Activated CD4-positive, alpha-beta memory T cell treated with anti-CD3 and anti-CD28 coated beads for 36 hours (primary cell): ENCODE measurements at regions not wholly inside any gene's neighbourhood (a gene's known extent, or its start where the extent isn't known, plus 50 kb on each side); places are given as distances from the start of the nearest gene placed in this dataset.

ENCODE experiments used
- CTCF ChIA-PET: fragments of 350-600 bp; sonication (Branson Sonifier 250); formaldehyde crosslinking; loops from one replicate; lab custom pipeline; 2021; ENCODE audit warnings: antibody characterized with exemption, inconsistent platforms; lab: Charles Lee
- POLR2A ChIA-PET: fragments of 350-600 bp; sonication (Branson Sonifier 250); formaldehyde crosslinking; loops from one replicate; lab custom pipeline; 2021; ENCODE audit warnings: antibody characterized with exemption; lab: Charles Lee
- DNase-seq: peaks from one replicate; pipeline ENCODE4 v3.0.0-alpha.2; 2020
- H3K27ac Mint-ChIP-seq: one replicate; pipeline ENCODE4 v1.8.0; 2021; ENCODE audit warnings: mixed read lengths
- H3K27me3 Mint-ChIP-seq: one replicate; pipeline ENCODE4 v1.8.0; 2021; ENCODE audit warnings: mixed read lengths
- H3K36me3 Mint-ChIP-seq: one replicate; pipeline ENCODE4 v1.8.0; 2021; ENCODE audit warnings: mixed read lengths
- H3K4me1 Mint-ChIP-seq: one replicate; pipeline ENCODE4 v1.8.0; 2021; ENCODE audit warnings: low read depth, mixed read lengths
- H3K4me3 Mint-ChIP-seq: one replicate; pipeline ENCODE4 v1.8.0; 2021; ENCODE audit warnings: mild to moderate bottlenecking, mixed read lengths
- H3K9me3 Mint-ChIP-seq: one replicate; pipeline ENCODE4 v1.8.0; 2021; ENCODE audit warnings: mixed read lengths
- intact Hi-C: fragments of 100-400 bp; cut with micrococcal nuclease; formaldehyde crosslinking; loops from one replicate; pipeline ENCODE4 v1.15.1; 2023

DNA sequence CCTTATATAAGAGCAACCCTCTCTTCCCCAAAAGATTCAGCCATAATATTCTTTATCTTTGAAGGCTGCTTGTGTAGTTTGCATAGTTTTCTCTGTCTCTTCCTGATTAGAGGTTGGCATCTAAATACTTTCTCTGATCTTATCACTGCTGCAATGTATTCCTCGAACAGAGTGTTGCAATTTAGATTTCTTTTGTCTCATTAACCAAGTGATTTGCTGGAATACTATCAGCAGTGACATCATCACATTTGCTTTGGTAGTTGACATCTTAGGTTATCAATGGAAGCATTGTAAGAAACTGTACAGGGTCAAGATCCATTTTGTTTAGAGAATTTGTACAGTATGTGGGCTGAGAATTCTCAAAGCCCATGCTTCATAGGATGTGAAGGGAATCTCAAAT, 72.0 kb upstream of the NEUROD1 start:
- CTCF ChIA-PET = no interaction called here
- Mint-ChIP-seq H3K4me1 (no peaks in the 10 kb centered on the region), H3K4me3 (no peak overlapping the region), H3K27ac (no peak overlapping the region), H3K27me3 (peaks cover 38% of the 10 kb centered on the region), H3K9me3 (no peaks in the 10 kb centered on the region), H3K36me3 (no peaks in the 10 kb centered on the region)
- no peak for DNase-seq
- intact Hi-C loops = no loop called here
- POLR2A ChIA-PET = no interaction called here

GRCh38 chr2:181753686-181754085, 73.4 kb upstream of the NEUROD1 start:
- no peak overlapping the region for H3K4me3 Mint-ChIP-seq
- intact Hi-C loops = no loop called here
- H3K36me3 Mint-ChIP-seq = no peaks in the 10 kb centered on the region
- no peaks in the 10 kb centered on the region for H3K9me3 Mint-ChIP-seq
- DNase-seq = no peak
- ChIA-PET CTCF (interaction anchor here (0.6 to 0.8 kb wide), 2 partner anchors 150 to 1791 kb away, joined by 3 read pairs; no protein-coding TSS in a partner anchor), POLR2A (no interaction called here)
- H3K27ac Mint-ChIP-seq = no peak overlapping the region
- H3K27me3 Mint-ChIP-seq = peaks cover 34% of the 10 kb centered on the region
- no peaks in the 10 kb centered on the region for H3K4me1 Mint-ChIP-seq

DNA sequence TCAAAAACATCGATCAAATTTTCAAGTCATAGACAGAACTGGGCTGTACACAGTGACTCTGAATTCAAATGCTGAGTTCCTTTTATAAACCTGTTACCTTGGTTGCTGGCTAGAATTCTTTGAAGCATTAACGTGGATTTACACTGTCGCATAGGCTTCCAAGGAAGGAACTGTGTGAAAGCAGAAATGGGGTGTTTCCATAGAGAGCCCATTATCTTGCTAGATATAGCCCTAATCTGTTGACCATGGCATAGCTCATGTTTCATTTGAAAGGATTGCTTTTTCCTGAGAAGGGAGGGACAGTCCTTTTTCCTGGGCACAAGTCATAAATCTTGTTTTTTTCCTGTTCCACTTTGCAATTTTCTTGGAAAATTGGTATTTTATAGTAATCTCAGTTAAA, 73.8 kb upstream of the NEUROD1 start:
- Mint-ChIP-seq H3K4me3 (no peak overlapping the region), H3K36me3 (no peaks in the 10 kb centered on the region), H3K27ac (no peak overlapping the region), H3K4me1 (no peaks in the 10 kb centered on the region), H3K9me3 (no peaks in the 10 kb centered on the region), H3K27me3 (peaks cover 30% of the 10 kb centered on the region)
- ChIA-PET CTCF (interaction anchor here (0.8 kb wide), 1 partner anchor 150 kb away, joined by 3 read pairs; no protein-coding TSS in a partner anchor), POLR2A (no interaction called here)
- intact Hi-C loops = no loop called here
- no peak for DNase-seq

DNA sequence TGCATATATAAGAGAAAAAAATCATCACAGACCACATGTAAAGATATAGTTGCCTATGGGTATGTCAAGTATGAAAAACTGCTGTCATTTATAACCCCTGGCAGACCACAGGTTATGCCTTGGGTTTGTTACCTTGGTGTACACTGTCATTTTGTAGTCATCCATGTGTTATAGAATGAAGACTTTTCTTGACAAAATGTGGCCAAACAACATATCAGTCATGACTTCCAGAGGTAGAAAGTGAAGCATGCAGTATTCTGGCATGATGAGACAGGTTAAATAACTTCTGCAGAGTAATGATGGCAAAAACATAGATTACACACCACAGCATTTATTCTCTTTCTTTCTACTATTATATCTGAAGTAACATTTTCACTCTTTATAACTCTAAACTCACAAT, 74.9 kb upstream of the NEUROD1 start:
- Mint-ChIP-seq H3K27me3 (peaks cover 21% of the 10 kb centered on the region), H3K36me3 (no peaks in the 10 kb centered on the region), H3K9me3 (no peaks in the 10 kb centered on the region), H3K4me3 (no peak overlapping the region), H3K4me1 (no peaks in the 10 kb centered on the region), H3K27ac (no peak overlapping the region)
- intact Hi-C loops = no loop called here
- DNase-seq = no peak
- CTCF ChIA-PET = no interaction called here
- POLR2A ChIA-PET = no interaction called here

GRCh38 chr2:181760521-181760920, 80.2 kb upstream of the NEUROD1 start:
- Mint-ChIP-seq H3K9me3 (no peaks in the 10 kb centered on the region), H3K4me1 (no peaks in the 10 kb centered on the region), H3K4me3 (no peak overlapping the region), H3K36me3 (no peaks in the 10 kb centered on the region), H3K27ac (no peak overlapping the region), H3K27me3 (peaks cover 2% of the 10 kb centered on the region)
- intact Hi-C loops = no loop called here
- POLR2A ChIA-PET = no interaction called here
- CTCF ChIA-PET = no interaction called here
- no peak for DNase-seq

- POLR2A ChIA-PET = no interaction called here
Observed at GRCh38 chr2:181761175-181761574, 80.9 kb upstream of the NEUROD1 start.

GRCh38 chr2:181762000-181762399, 81.7 kb upstream of the NEUROD1 start:
- Mint-ChIP-seq H3K27me3 (peaks cover 2% of the 10 kb centered on the region), H3K36me3 (no peaks in the 10 kb centered on the region), H3K4me1 (no peaks in the 10 kb centered on the region), H3K9me3 (no peaks in the 10 kb centered on the region), H3K4me3 (no peak overlapping the region), H3K27ac (no peak overlapping the region)
- CTCF ChIA-PET = interaction anchor here (1.4 kb wide), 1 partner anchor 19 kb away, joined by 5 read pairs; no protein-coding TSS in a partner anchor
- POLR2A ChIA-PET = no interaction called here
- no peak for DNase-seq
- intact Hi-C loops = no loop called here

More at GRCh38 chr2:181761175-181761574, 80.9 kb upstream of the NEUROD1 start:
- Mint-ChIP-seq H3K4me1 (no peaks in the 10 kb centered on the region), H3K9me3 (no peaks in the 10 kb centered on the region), H3K36me3 (no peaks in the 10 kb centered on the region), H3K27me3 (peaks cover 2% of the 10 kb centered on the region), H3K27ac (no peak overlapping the region), H3K4me3 (no peak overlapping the region)
- DNase-seq = no peak
- CTCF ChIA-PET = no interaction called here
- intact Hi-C loops = no loop called here

GRCh38 chr2:181762848-181763247, 82.5 kb upstream of the NEUROD1 start:
- Mint-ChIP-seq H3K27me3 (peaks cover 2% of the 10 kb centered on the region), H3K27ac (no peak overlapping the region), H3K9me3 (no peaks in the 10 kb centered on the region), H3K4me3 (no peak overlapping the region), H3K4me1 (no peaks in the 10 kb centered on the region), H3K36me3 (no peaks in the 10 kb centered on the region)
- DNase-seq = no peak
- intact Hi-C loops = no loop called here
- POLR2A ChIA-PET = no interaction called here
- CTCF ChIA-PET = interaction anchor here (1.4 kb wide), 1 partner anchor 20 kb away, joined by 5 read pairs; no protein-coding TSS in a partner anchor

GRCh38 chr2:181763423-181763822, 83.1 kb upstream of the NEUROD1 start:
- ChIA-PET POLR2A (no interaction called here), CTCF (no interaction called here)
- H3K36me3 Mint-ChIP-seq = no peaks in the 10 kb centered on the region
- no peak overlapping the region for H3K4me3 Mint-ChIP-seq
- H3K27ac Mint-ChIP-seq = no peak overlapping the region
- intact Hi-C loops = no loop called here
- peaks cover 2% of the 10 kb centered on the region for H3K27me3 Mint-ChIP-seq
- no peaks in the 10 kb centered on the region for H3K9me3 Mint-ChIP-seq
- no peaks in the 10 kb centered on the region for H3K4me1 Mint-ChIP-seq
- no peak for DNase-seq

GRCh38 chr2:181764095-181764963, 84.0 kb upstream of the NEUROD1 start:
- Mint-ChIP-seq H3K4me3 (no peak overlapping the region), H3K9me3 (no peaks in the 10 kb centered on the region), H3K27me3 (peaks cover 4% of the 10 kb centered on the region), H3K36me3 (no peaks in the 10 kb centered on the region), H3K4me1 (no peaks in the 10 kb centered on the region), H3K27ac (no peak overlapping the region)
- ChIA-PET POLR2A (no interaction called here), CTCF (no interaction called here)
- no peak for DNase-seq
- intact Hi-C loops = no loop called here

DNA sequence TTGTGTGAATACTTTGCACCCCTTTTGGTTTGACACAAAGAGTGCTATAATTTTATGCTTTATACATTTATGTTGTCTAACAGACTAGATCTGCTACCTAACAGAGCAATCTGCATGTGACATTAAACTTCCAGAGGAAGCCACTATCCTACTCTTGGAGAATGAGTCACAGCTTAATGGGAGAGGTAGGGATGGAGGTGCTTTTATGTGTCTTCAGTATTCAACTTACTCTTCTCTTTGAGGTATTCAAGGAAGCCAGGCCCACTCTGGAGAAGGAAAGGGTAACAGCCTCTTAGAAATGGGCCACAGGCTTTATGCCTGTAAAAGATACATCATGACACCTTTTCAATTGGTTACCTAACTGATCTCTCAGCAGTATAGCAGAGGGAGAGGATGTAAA, 85.8 kb upstream of the NEUROD1 start:
- no peak for DNase-seq
- Mint-ChIP-seq H3K9me3 (no peaks in the 10 kb centered on the region), H3K4me1 (no peaks in the 10 kb centered on the region), H3K4me3 (no peak overlapping the region), H3K36me3 (no peaks in the 10 kb centered on the region), H3K27ac (no peak overlapping the region), H3K27me3 (peaks cover 2% of the 10 kb centered on the region)
- ChIA-PET POLR2A (no interaction called here), CTCF (interaction anchor here (0.6 kb wide), 1 partner anchor 23 kb away, joined by 3 read pairs; no protein-coding TSS in a partner anchor)
- intact Hi-C loops = no loop called here

- no peaks in the 10 kb centered on the region for H3K36me3 Mint-ChIP-seq
- CTCF ChIA-PET = no interaction called here
- no peak for DNase-seq
- no peaks in the 10 kb centered on the region for H3K4me1 Mint-ChIP-seq
- H3K4me3 Mint-ChIP-seq = no peak overlapping the region
- intact Hi-C loops = no loop called here
- peaks cover 9% of the 10 kb centered on the region for H3K27me3 Mint-ChIP-seq
- no peak overlapping the region for H3K27ac Mint-ChIP-seq
- POLR2A ChIA-PET = no interaction called here
- no peaks in the 10 kb centered on the region for H3K9me3 Mint-ChIP-seq
Observed at GRCh38 chr2:181770150-181770549, 89.8 kb upstream of the NEUROD1 start.

DNA sequence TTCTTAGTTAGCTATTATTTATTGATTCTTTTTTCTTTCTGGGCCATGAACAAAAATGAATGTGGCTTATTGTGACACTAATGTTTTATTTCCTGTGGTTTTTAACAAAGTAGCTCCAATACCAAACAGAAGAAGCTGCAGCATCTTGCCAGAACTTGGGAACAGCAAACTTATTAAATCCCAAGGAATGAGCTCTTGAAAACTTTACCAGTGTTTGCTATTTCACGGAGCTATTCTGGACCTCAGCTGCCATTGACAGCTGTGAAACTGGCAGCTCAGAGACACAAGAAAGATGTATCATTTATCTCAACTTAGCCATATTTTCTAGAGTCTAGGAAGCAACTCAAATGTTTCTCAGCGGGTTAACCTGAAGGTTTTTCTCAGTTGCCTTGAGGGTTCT, 91.0 kb upstream of the NEUROD1 start:
- Mint-ChIP-seq H3K27ac (no peak overlapping the region), H3K27me3 (peaks cover 9% of the 10 kb centered on the region), H3K36me3 (no peaks in the 10 kb centered on the region), H3K9me3 (no peaks in the 10 kb centered on the region), H3K4me3 (no peak overlapping the region), H3K4me1 (no peaks in the 10 kb centered on the region)
- ChIA-PET CTCF (interaction anchor here (0.8 kb wide), 1 partner anchor 182 kb away, joined by 3 read pairs; no protein-coding TSS in a partner anchor), POLR2A (no interaction called here)
- intact Hi-C loops = no loop called here
- DNase-seq = no peak
